ENCODE measurements at regions not wholly inside any gene's neighbourhood (a gene's known extent, or its start where the extent isn't known, plus 50 kb on each side); places are given as distances from the start of the nearest gene placed in this dataset.

- H3K9me3 ChIP-seq: no peaks in the 10 kb centered on the region
- no peaks in the 10 kb centered on the region for H3K27me3 ChIP-seq
- H3K36me3 ChIP-seq: no peaks in the 10 kb centered on the region
- no peak overlapping the region for H3K27ac ChIP-seq
- H3K4me3 ChIP-seq: no peak overlapping the region
- intact Hi-C loops (cut with DNase I): no loop called here
- DNase-seq (no peak), ATAC-seq (no peak)
- no peak for TF ChIP-seq CTCF (IDR thresholded peaks at IDR 0.05)
- no peaks in the 10 kb centered on the region for H3K4me1 ChIP-seq
These were observed 365.7 kb upstream of the SEMA3C start for GRCh38 chr7:81284576-81284975.

- ATAC-seq (no peak), DNase-seq (no peak)
- Histone ChIP-seq H3K4me3 (no peak overlapping the region), H3K9me3 (no peaks in the 10 kb centered on the region), H3K36me3 (no peaks in the 10 kb centered on the region), H3K4me1 (no peaks in the 10 kb centered on the region), H3K27me3 (no peaks in the 10 kb centered on the region), H3K27ac (no peak overlapping the region)
- no peak for TF ChIP-seq CTCF (IDR thresholded peaks at IDR 0.05)
- intact Hi-C loops (cut with DNase I): no loop called here
These were observed 361.7 kb upstream of the SEMA3C start for GRCh38 chr7:81280531-81280930.

GRCh38 chr7:81277691-81278090 is 358.8 kb upstream of the SEMA3C start:
- H3K4me3 ChIP-seq: no peak overlapping the region
- H3K27me3 ChIP-seq: no peaks in the 10 kb centered on the region
- intact Hi-C loops (cut with DNase I): no loop called here
- ATAC-seq (no peak), DNase-seq (no peak)
- H3K9me3 ChIP-seq: no peaks in the 10 kb centered on the region
- H3K36me3 ChIP-seq: no peaks in the 10 kb centered on the region
- H3K27ac ChIP-seq: no peak overlapping the region
- no peak for TF ChIP-seq CTCF (IDR thresholded peaks at IDR 0.05)
- no peaks in the 10 kb centered on the region for H3K4me1 ChIP-seq

- H3K9me3 ChIP-seq: no peaks in the 10 kb centered on the region
- H3K4me3 ChIP-seq: no peak overlapping the region
- TF ChIP-seq CTCF (IDR thresholded peaks at IDR 0.05): no peak
- H3K27me3 ChIP-seq: no peaks in the 10 kb centered on the region
- DNase-seq (no peak), ATAC-seq (no peak)
- no peaks in the 10 kb centered on the region for H3K36me3 ChIP-seq
- H3K27ac ChIP-seq: no peak overlapping the region
- no peaks in the 10 kb centered on the region for H3K4me1 ChIP-seq
- intact Hi-C loops (cut with DNase I): no loop called here
These were observed 354.9 kb upstream of the SEMA3C start for GRCh38 chr7:81273601-81274397.

- no peaks in the 10 kb centered on the region for H3K36me3 ChIP-seq
- ATAC-seq (no peak), DNase-seq (no peak)
- TF ChIP-seq CTCF (IDR thresholded peaks at IDR 0.05): no peak
- H3K27me3 ChIP-seq: no peaks in the 10 kb centered on the region
- H3K9me3 ChIP-seq: no peaks in the 10 kb centered on the region
- H3K4me3 ChIP-seq: no peak overlapping the region
- intact Hi-C loops (cut with DNase I): no loop called here
- no peaks in the 10 kb centered on the region for H3K4me1 ChIP-seq
- no peak overlapping the region for H3K27ac ChIP-seq
These were observed 353.3 kb upstream of the SEMA3C start for GRCh38 chr7:81272176-81272575.

GRCh38 chr7:81268551-81268950 is 349.7 kb upstream of the SEMA3C start:
- H3K36me3 ChIP-seq: no peaks in the 10 kb centered on the region

More at GRCh38 chr7:81268551-81268950, 349.7 kb upstream of the SEMA3C start:
- no peak overlapping the region for H3K4me3 ChIP-seq
- H3K27me3 ChIP-seq: no peaks in the 10 kb centered on the region
- intact Hi-C loops (cut with DNase I): no loop called here
- DNase-seq (no peak), ATAC-seq (no peak)
- TF ChIP-seq CTCF (IDR thresholded peaks at IDR 0.05): no peak
- no peaks in the 10 kb centered on the region for H3K4me1 ChIP-seq
- no peaks in the 10 kb centered on the region for H3K9me3 ChIP-seq
- H3K27ac ChIP-seq: no peak overlapping the region
